HepG2 (cell line): ENCODE measurements at regions not wholly inside any gene's neighbourhood (a gene's known extent, or its start where the extent isn't known, plus 50 kb on each side); places are given as distances from the start of the nearest gene placed in this dataset.

Experiments used
- ATAC-seq: fragments of 200-7000 bp; cut with Tn5 transposase; 3 replicates; pipeline ENCODE4 v1.9.1; 2020; ENCODE audit warnings: mild to moderate bottlenecking, moderate library complexity
- BruUV-seq: library from RNA; stranded (reverse); fragments of 400-500 nt; replicated peaks from 2 replicates; lab custom pipeline; 2021; lab: Mats Ljungman, UMichigan
- CTCF ChIA-PET: fragments of 300-600 bp; formaldehyde crosslinking; extraction: SDS; loops from one replicate; lab custom pipeline; 2021; ENCODE audit warnings: low total read pairs, inconsistent platforms, low intra/inter-chr PET ratio; lab: Yijun Ruan, JAX
- POLR2A ChIA-PET: fragments of 350-600 bp; sonication (Branson Sonifier 250); formaldehyde crosslinking; loops from one replicate; lab custom pipeline; 2020; ENCODE audit warnings: antibody characterized with exemption, inconsistent platforms; lab: Yijun Ruan, JAX
- DNase-seq: peaks from one replicate; pipeline ENCODE4 v3.0.0-alpha.2; 2015; ENCODE audit warnings: low spot score
- FAIRE-seq: peaks from 3 replicates; lab custom pipeline; 2011; peaks lifted over from hg19 to GRCh38; lab: Jason Lieb, UNC
- H2AFZ ChIP-seq: one replicate; pipeline ENCODE4 v1.6.1; 2011; ENCODE audit warnings: low read length, inconsistent platforms
- H3K27ac ChIP-seq: fragments of 300-600 bp; 3 replicates; pipeline ENCODE4 v1.8.0; 2011; ENCODE audit warnings: mixed run types, mild to moderate bottlenecking, mixed read lengths, low read length, inconsistent platforms; ENCODE audit not compliant: insufficient read depth; ENCODE audit errors: extremely low read length
- H3K27me3 ChIP-seq, 2 experiments: fragments of 200-600 bp in 1 of 2; 2 replicates in 1 of 2; 3 replicates in 1 of 2; pipeline versions ENCODE4 v1.6.0 to v1.8.0; 2011; ENCODE audit warnings: low read length in 2 of 2, mild to moderate bottlenecking in 2 of 2, moderate library complexity in 2 of 2, inconsistent platforms in 1 of 2; ENCODE audit not compliant: insufficient read depth in 2 of 2, control insufficient read depth in 1 of 2
- H3K36me3 ChIP-seq, 2 experiments: fragments of 200-600 bp in 1 of 2; replicated peaks in 1 of 2; 2 replicates in 1 of 2; 3 replicates in 1 of 2; pipeline versions ENCODE4 v1.5.1 to v1.8.0; 2011; ENCODE audit warnings: low read length in 2 of 2, inconsistent platforms in 1 of 2; ENCODE audit not compliant: insufficient read depth in 2 of 2, control insufficient read depth in 1 of 2
- H3K4me1 ChIP-seq: 2 replicates; pipeline ENCODE4 v1.5.1; 2012; ENCODE audit warnings: low read length, inconsistent platforms; ENCODE audit not compliant: insufficient read depth
- H3K4me2 ChIP-seq: 2 replicates; pipeline ENCODE4 v1.6.0; 2011; ENCODE audit warnings: low read depth, low read length, inconsistent platforms
- H3K4me3 ChIP-seq, 3 experiments: fragments of 200-600 bp in 1 of 3; sonication (generic), shearing (Covaris generic) in 1 of 3; replicated peaks in 1 of 3; 2 replicates each; pipeline ENCODE4 v1.5.1; 2011 to 2016; ENCODE audit warnings: low read length in 3 of 3, inconsistent platforms in 2 of 3, low read depth in 2 of 3, mild to moderate bottlenecking in 2 of 3, control low read depth in 1 of 3, mixed read lengths in 1 of 3; ENCODE audit not compliant: insufficient read depth in 1 of 3
- H3K79me2 ChIP-seq: one replicate; pipeline ENCODE4 v1.6.1; 2011; ENCODE audit warnings: low read length, inconsistent platforms; ENCODE audit not compliant: insufficient read depth
- H3K9ac ChIP-seq: 2 replicates; pipeline ENCODE4 v1.6.0; 2011; ENCODE audit warnings: mild to moderate bottlenecking, low read depth, low read length, inconsistent platforms; ENCODE audit not compliant: insufficient read depth
- H3K9me3 ChIP-seq: 2 replicates; pipeline ENCODE4 v1.5.1; 2012; ENCODE audit warnings: mild to moderate bottlenecking, low read length
- H4K20me1 ChIP-seq: 2 replicates; pipeline ENCODE4 v1.6.0; 2011; ENCODE audit warnings: inconsistent platforms, mild to moderate bottlenecking, low read length, moderate library complexity; ENCODE audit not compliant: insufficient read depth
- ARHGAP35 ChIP-seq: sonication (generic); formaldehyde crosslinking; IDR thresholded peaks from 2 replicates; pipeline ENCODE4 v1.9.0; 2022; ENCODE audit warnings: mild to moderate bottlenecking, inconsistent platforms, moderate library complexity, missing genetic modification reagents, borderline replicate concordance
- ARNTL ChIP-seq: sonication (generic); formaldehyde crosslinking; IDR thresholded peaks from 2 replicates; pipeline ENCODE4 v1.4.0; 2020; ENCODE audit warnings: mild to moderate bottlenecking, missing genetic modification reagents
- GMEB2 ChIP-seq: IDR thresholded peaks from 2 replicates; pipeline ENCODE4 v1.6.1; 2016; ENCODE audit warnings: missing biosample characterization, missing genetic modification reagents, low read depth
- HNRNPH1 ChIP-seq: fragments of 200-400 bp; formaldehyde crosslinking; optimal IDR thresholded peaks from 2 replicates; pipeline ENCODE3; 2017; ENCODE audit warnings: mild to moderate bottlenecking, low read depth, low read length
- KLF6 ChIP-seq: IDR thresholded peaks from 2 replicates; pipeline ENCODE4 v1.8.0; 2016; ENCODE audit warnings: missing biosample characterization, missing genetic modification reagents
- MATR3 ChIP-seq: sonication (generic); formaldehyde crosslinking; IDR thresholded peaks from 2 replicates; pipeline ENCODE4 v1.4.0; 2020; ENCODE audit warnings: missing genetic modification reagents
- RARA ChIP-seq: IDR thresholded peaks from 2 replicates; pipeline ENCODE4 v1.6.1; 2016; ENCODE audit warnings: missing genetic modification reagents, missing compliant biosample characterization
- SMAD3 ChIP-seq: sonication (generic); formaldehyde crosslinking; IDR thresholded peaks from 2 replicates; pipeline ENCODE4 v1.4.0; 2020; ENCODE audit warnings: missing genetic modification reagents
- THAP7 ChIP-seq: sonication (generic); formaldehyde crosslinking; IDR thresholded peaks from 2 replicates; pipeline ENCODE4 v1.8.1; 2023; ENCODE audit warnings: mild to moderate bottlenecking, missing genetic modification reagents
- ZEB1 ChIP-seq: IDR thresholded peaks from 2 replicates; pipeline ENCODE4 v1.6.1; 2012; ENCODE audit warnings: mild to moderate bottlenecking, low read depth, inconsistent platforms; ENCODE audit not compliant: insufficient replicate concordance
- ZFP62 ChIP-seq: sonication (generic); formaldehyde crosslinking; IDR thresholded peaks from 2 replicates; pipeline ENCODE4 v1.4.0; 2020; ENCODE audit warnings: missing genetic modification reagents
- ZNF354B ChIP-seq: sonication (generic); formaldehyde crosslinking; IDR thresholded peaks from 2 replicates; pipeline ENCODE4 v1.8.0; 2022; ENCODE audit warnings: mild to moderate bottlenecking, missing genetic modification reagents
- ZNF432 ChIP-seq: sonication (generic); formaldehyde crosslinking; IDR thresholded peaks from 2 replicates; pipeline ENCODE4 v1.5.0; 2020; ENCODE audit warnings: missing genetic modification reagents, mild to moderate bottlenecking, borderline replicate concordance
- ZNF503 ChIP-seq: sonication (generic); formaldehyde crosslinking; IDR thresholded peaks from 2 replicates; pipeline ENCODE4 v1.4.0; 2020; ENCODE audit warnings: missing genetic modification reagents
- ZNF784 ChIP-seq: sonication (generic); formaldehyde crosslinking; IDR thresholded peaks from 2 replicates; pipeline ENCODE4 v1.5.1; 2020; ENCODE audit warnings: missing genetic modification reagents, mild to moderate bottlenecking, borderline replicate concordance
- ZNF83 ChIP-seq: sonication (generic); formaldehyde crosslinking; IDR thresholded peaks from 2 replicates; pipeline ENCODE4 v1.4.0; 2020; ENCODE audit warnings: missing genetic modification reagents, mild to moderate bottlenecking, borderline replicate concordance
- ZSCAN30 ChIP-seq: sonication (generic); formaldehyde crosslinking; IDR thresholded peaks from 2 replicates; pipeline ENCODE4 v1.5.0; 2020; ENCODE audit warnings: mild to moderate bottlenecking, missing genetic modification reagents
- WGBS: methylation state at CpG from one replicate; pipeline ENCODE4 v1.1.6; 2017; ENCODE audit warnings: low lambda C conversion rate; 5-methylcytosine and 5-hydroxymethylcytosine counted together
- in situ Hi-C: cut with HindIII; loops from 2 replicates; pipeline ENCODE4 v1.10.0; 2017; ENCODE audit warnings: low pct_unique_long_range_greater_than_20kb; ENCODE audit not compliant: extremely low pct_ligation_motif_present
- intact Hi-C: fragments of 100-400 bp; cut with micrococcal nuclease; formaldehyde crosslinking; loops from one replicate; pipeline ENCODE4 v1.10.0; 2022; ENCODE audit not compliant: unreplicated experiment
- TF ChIP-seq, protein P1 (sequence below): sonication (generic); formaldehyde crosslinking; conservative IDR thresholded peaks from 2 replicates; pipeline ENCODE4 v1.5.0; 2020; ENCODE audit warnings: missing genetic modification reagents

DNA sequence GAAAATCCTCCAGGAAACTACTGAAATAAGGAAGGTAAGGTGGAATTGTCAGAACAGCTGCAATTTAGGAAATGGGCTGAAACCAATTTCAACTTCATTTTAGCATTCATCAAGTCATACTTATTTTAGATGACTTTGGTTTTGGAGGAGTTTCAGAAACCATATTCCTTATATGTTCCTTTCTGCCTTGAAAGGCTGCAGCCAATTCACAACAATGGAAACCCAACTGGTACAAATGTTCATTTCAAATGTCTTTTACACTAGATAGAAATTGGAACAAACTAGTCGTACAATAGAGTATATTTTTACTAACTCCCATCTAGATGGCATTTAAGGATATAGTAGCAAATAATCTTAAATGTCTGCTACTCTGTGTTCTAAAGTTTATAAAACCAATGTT is 82.6 kb upstream of the ANKH start (continued):
- no peak for TF ChIP-seq RARA (CRISPR knock-in tag)
- TF ChIP-seq ARNTL (CRISPR knock-in tag) = no peak
- no peak for TF ChIP-seq ZNF784 (CRISPR knock-in tag)
- TF ChIP-seq KLF6 (CRISPR knock-in tag) = no peak

DNA sequence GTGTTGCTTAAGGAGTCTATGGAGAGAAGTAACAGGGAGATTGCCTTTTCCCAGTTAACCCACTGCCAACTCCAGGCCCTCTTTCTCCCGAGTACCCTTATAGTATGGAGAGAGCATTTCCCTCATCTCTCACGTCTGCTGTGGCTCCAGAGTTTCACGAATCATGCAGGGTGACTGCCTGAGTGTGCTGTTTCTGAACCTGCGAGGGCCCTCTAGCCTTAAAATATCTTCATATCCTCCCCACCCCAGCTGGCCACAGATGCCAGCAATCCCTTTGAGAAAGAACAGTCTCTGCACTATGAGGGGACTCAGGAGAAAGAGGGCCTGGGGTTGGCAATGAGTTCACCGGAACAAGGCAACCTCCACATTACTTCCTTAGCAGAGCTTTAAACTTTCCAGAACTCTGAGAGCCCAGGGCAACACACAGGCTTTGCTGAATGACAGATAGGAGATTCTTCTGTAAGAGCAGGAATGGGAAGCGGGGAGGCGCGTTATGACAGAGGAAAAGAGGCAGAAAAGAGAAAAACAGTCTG is 81.6 kb upstream of the ANKH start:
- DNase-seq (no peak), ATAC-seq (no peak), FAIRE-seq (no peak)
- in situ Hi-C loops (no loop called here), intact Hi-C loops (no loop called here)
- H3K27ac ChIP-seq = no peak overlapping the region
- H3K4me3 ChIP-seq = no peak overlapping the region
- no peaks in the 10 kb centered on the region for H4K20me1 ChIP-seq
- no peaks in the 10 kb centered on the region for H3K36me3 ChIP-seq
- CTCF ChIA-PET = no interaction called here
- H3K79me2 ChIP-seq = no peaks in the 10 kb centered on the region
- BruUV-seq = no TSS peak
- H3K4me1 ChIP-seq = peaks cover 16% of the 10 kb centered on the region
- H3K9me3 ChIP-seq = no peaks in the 10 kb centered on the region
- no peak overlapping the region for H2AFZ ChIP-seq
- H3K27me3 ChIP-seq = peaks cover 1 to 5% of the 10 kb centered on the region in 2 experiments; a peak in 3 of 5 replicates
- WGBS = 58% methylated on average over 8 of the region's 8 CpGs
- H3K9ac ChIP-seq = no peak overlapping the region
- POLR2A ChIA-PET = no interaction called here
- no peak overlapping the region for H3K4me2 ChIP-seq
- TF ChIP-seq ZEB1 (no peak), THAP7 (CRISPR knock-in tag) (no peak), ZNF503 (no peak), ZNF432 (CRISPR knock-in tag) (no peak), GMEB2 (CRISPR knock-in tag) (no peak), SMAD3 (CRISPR knock-in tag) (no peak), MATR3 (CRISPR knock-in tag) (no peak), ARHGAP35 (CRISPR knock-in tag) (no peak), ZNF83 (no peak), ZFP62 (CRISPR knock-in tag) (no peak), ZNF354B (CRISPR knock-in tag) (no peak), ZSCAN30 (no peak), HNRNPH1 (no peak)
- TF ChIP-seq, protein P1, sequence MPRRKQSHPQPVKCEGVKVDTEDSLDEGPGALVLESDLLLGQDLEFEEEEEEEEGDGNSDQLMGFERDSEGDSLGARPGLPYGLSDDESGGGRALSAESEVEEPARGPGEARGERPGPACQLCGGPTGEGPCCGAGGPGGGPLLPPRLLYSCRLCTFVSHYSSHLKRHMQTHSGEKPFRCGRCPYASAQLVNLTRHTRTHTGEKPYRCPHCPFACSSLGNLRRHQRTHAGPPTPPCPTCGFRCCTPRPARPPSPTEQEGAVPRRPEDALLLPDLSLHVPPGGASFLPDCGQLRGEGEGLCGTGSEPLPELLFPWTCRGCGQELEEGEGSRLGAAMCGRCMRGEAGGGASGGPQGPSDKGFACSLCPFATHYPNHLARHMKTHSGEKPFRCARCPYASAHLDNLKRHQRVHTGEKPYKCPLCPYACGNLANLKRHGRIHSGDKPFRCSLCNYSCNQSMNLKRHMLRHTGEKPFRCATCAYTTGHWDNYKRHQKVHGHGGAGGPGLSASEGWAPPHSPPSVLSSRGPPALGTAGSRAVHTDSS (CRISPR knock-in tag) = no peak
